A549 (cell line): ENCODE measurements at regions not wholly inside any gene's neighbourhood (a gene's known extent, or its start where the extent isn't known, plus 50 kb on each side); places are given as distances from the start of the nearest gene placed in this dataset.

ENCODE experiments used
- CTCF ChIP-seq: fragments of >200 bp; sonication (Bioruptor Twin); formaldehyde crosslinking; IDR thresholded peaks from 3 replicates; pipeline ENCODE4 v1.5.1; 2016
- EP300 ChIP-seq, 2 experiments: fragments of >200 bp; sonication (Bioruptor Twin); formaldehyde crosslinking; IDR thresholded peaks; 2 replicates in 1 of 2; 3 replicates in 1 of 2; pipeline ENCODE4 v1.6.1; 2016 to 2017
- JUN ChIP-seq, 2 experiments: fragments of >200 bp; sonication (Bioruptor Twin); formaldehyde crosslinking; IDR thresholded peaks; 2 replicates in 1 of 2; 3 replicates in 1 of 2; pipeline ENCODE4 v1.6.1; 2016 to 2017
- MAFK ChIP-seq: fragments of 450-650 bp; IDR thresholded peaks from 2 replicates; pipeline ENCODE4 v1.6.1; 2014; ENCODE audit not compliant: partially characterized antibody
- NFE2L2 ChIP-seq: fragments of 150-350 bp; conservative IDR thresholded peaks from 2 replicates; pipeline ENCODE4 v1.6.1; 2014; ENCODE audit warnings: low read length
- PHF8 ChIP-seq: fragments of 200-600 bp; sonication (generic); IDR thresholded peaks from 2 replicates; pipeline ENCODE4 v1.6.1; 2016; ENCODE audit warnings: low read depth, mild to moderate bottlenecking, antibody characterized with exemption, moderate library complexity, borderline replicate concordance
- RFX5 ChIP-seq: fragments of 450-650 bp; IDR thresholded peaks from 2 replicates; pipeline ENCODE4 v1.7.1; 2014; ENCODE audit warnings: antibody characterized with exemption, mild to moderate bottlenecking, moderate library complexity
- USF2 ChIP-seq: fragments of 450-650 bp; IDR thresholded peaks from 2 replicates; pipeline ENCODE4 v1.6.1; 2014; ENCODE audit warnings: antibody characterized with exemption

GRCh38 chr13:100812982-100813584 lies 138.5 kb upstream of the TMTC4 start:
- TF ChIP-seq RFX5 (no peak), CTCF (no peak), USF2 (no peak), MAFK (no peak), JUN (IDR thresholded peaks at IDR 0.05) (no peak), EP300 (IDR thresholded peaks at IDR 0.05) (no peak), NFE2L2 (no peak), PHF8 (no peak)
